Thymus (tissue), 11 donors: ENCODE measurements at regions not wholly inside any gene's neighbourhood (a gene's known extent, or its start where the extent isn't known, plus 50 kb on each side); places are given as distances from the start of the nearest gene placed in this dataset.

Experiments
- DNase-seq, 9 donors: peaks; one replicate each; pipeline ENCODE4 v3.0.0-alpha.2; 2013; ENCODE audit warnings: low spot score in 9 of 9, low read depth in 6 of 9, missing footprints in 1 of 9
- H3K27ac ChIP-seq, 2 donors: one replicate each; pipeline ENCODE4 v1.5.1; 2013; ENCODE audit warnings: control low read depth in 1 of 2, low read depth in 1 of 2, low read length in 1 of 2, mild to moderate bottlenecking in 1 of 2, moderate library complexity in 1 of 2
- H3K27me3 ChIP-seq, 2 donors: one replicate each; pipeline ENCODE4 v1.5.1; 2013; ENCODE audit warnings: low read length in 1 of 2; ENCODE audit not compliant: control insufficient read depth in 2 of 2, insufficient read depth in 1 of 2
- H3K36me3 ChIP-seq, 2 donors: one replicate each; pipeline ENCODE4 v1.5.1; 2013; ENCODE audit warnings: low read length in 1 of 2, mild to moderate bottlenecking in 1 of 2, moderate library complexity in 1 of 2; ENCODE audit not compliant: control insufficient read depth in 2 of 2, insufficient read depth in 2 of 2
- H3K4me1 ChIP-seq, 2 donors: one replicate each; pipeline ENCODE4 v1.5.1; 2013; ENCODE audit warnings: low read length in 2 of 2; ENCODE audit not compliant: control insufficient read depth in 2 of 2, insufficient read depth in 2 of 2
- H3K4me3 ChIP-seq, 2 donors: one replicate each; pipeline ENCODE4 v1.5.1; 2013; ENCODE audit warnings: low read length in 2 of 2, control low read depth in 1 of 2, mild to moderate bottlenecking in 1 of 2
- H3K9me3 ChIP-seq, 2 donors: one replicate each; pipeline ENCODE4 v1.5.1; 2013; ENCODE audit warnings: low read length in 1 of 2, mild to moderate bottlenecking in 1 of 2; ENCODE audit not compliant: control insufficient read depth in 2 of 2, insufficient read depth in 1 of 2
- WGBS: extraction: QIAGEN DNeasy Blood & Tissue Kit; methylation state at CpG from one replicate; pipeline ENCODE4 v1.1.7; 2013; 5-methylcytosine and 5-hydroxymethylcytosine counted together
- donor health status: healthy.

DNA sequence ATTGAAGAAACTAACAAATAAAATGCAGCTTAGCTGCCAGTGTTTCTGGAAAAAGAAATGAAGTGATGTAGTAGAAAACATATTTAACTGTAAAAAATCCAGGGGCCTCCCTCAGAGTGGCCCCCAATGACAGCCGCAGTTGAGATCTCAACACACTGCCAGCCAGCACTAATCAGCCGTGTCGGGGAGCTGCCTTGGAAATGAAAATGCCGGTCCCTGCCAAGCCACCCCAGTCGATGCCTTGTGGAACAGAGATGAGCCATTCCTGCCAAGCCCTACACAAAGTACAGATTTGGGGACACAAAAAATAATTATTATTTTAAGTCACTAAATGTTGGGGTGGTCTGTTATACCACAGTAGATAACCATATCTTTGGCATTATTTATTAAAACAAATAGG is 1342.4 kb downstream of the EFNB2 start:
- no peaks in the 10 kb centered on the region for H3K9me3 ChIP-seq

DNA sequence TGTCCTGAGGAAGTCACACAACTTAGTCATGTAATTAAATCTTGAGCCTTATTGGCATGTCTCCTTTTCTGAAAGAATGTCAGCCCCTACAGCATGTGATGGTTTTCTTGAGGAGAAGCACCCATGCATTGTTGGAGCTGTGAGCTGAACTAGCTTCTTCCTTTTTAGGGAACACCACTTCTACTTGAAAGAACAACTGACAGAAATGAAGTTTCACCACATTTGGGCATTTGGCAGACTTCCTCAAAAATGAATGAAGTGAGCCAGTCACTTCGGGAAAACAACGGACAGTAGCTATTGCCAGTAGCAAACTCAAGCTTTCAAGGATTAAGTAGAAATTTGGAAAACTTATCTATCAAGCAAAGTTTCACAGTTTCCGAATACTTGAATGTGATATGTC is 1351.3 kb downstream of the EFNB2 start:
- WGBS: 97% methylated on average over 3 of the region's 3 CpGs
- Histone ChIP-seq H3K4me3 (no peak overlapping the region), H3K9me3 (no peaks in the 10 kb centered on the region), H3K36me3 (no peaks in the 10 kb centered on the region), H3K27me3 (no peaks in the 10 kb centered on the region), H3K4me1 (no peaks in the 10 kb centered on the region), H3K27ac (no peak overlapping the region)
- DNase-seq: no peak

More for the DNA sequence above, 1342.4 kb downstream of the EFNB2 start:
- Histone ChIP-seq H3K27ac (no peak overlapping the region), H3K4me1 (no peaks in the 10 kb centered on the region), H3K27me3 (no peaks in the 10 kb centered on the region), H3K36me3 (no peaks in the 10 kb centered on the region), H3K4me3 (no peak overlapping the region)
- DNase-seq: no peak
- 98% methylated on average over 5 of the region's 5 CpGs for WGBS

- Histone ChIP-seq H3K36me3 (no peaks in the 10 kb centered on the region), H3K27ac (no peak overlapping the region), H3K27me3 (no peaks in the 10 kb centered on the region), H3K4me3 (no peak overlapping the region), H3K9me3 (no peaks in the 10 kb centered on the region), H3K4me1 (no peaks in the 10 kb centered on the region)
- 88% methylated on average over 3 of the region's 3 CpGs for WGBS
- no peak for DNase-seq
Observed at GRCh38 chr13:105177265-105177900, 1358.1 kb downstream of the EFNB2 start.

DNA sequence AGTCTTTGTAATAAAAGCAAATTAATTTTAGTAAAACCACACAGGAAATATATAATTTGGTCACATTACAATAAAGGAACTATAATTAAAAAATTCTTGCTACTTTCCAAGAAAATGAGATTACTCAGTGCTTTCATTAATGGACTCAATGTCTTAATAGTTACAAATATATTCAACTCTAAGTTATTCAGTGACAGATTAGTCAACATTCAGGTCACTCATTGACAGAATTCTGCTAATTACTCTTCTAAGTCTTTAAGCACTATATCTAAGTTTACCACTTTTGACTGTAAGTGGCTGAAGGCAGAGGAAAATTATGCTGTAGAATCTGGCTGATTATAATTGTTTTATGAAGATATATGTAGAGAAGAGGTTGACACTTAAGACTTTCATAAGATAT is 1365.0 kb downstream of the EFNB2 start:
- Histone ChIP-seq H3K36me3 (no peaks in the 10 kb centered on the region), H3K27me3 (no peaks in the 10 kb centered on the region), H3K9me3 (peaks cover 0 to 3% of the 10 kb centered on the region in 2 donors), H3K27ac (no peak overlapping the region), H3K4me1 (peaks cover 0 to 4% of the 10 kb centered on the region in 2 donors), H3K4me3 (no peak overlapping the region)
- no peak for DNase-seq

- peaks cover 0 to 3% of the 10 kb centered on the region in 2 donors for H3K9me3 ChIP-seq
- H3K27me3 ChIP-seq: no peaks in the 10 kb centered on the region
- no peak overlapping the region for H3K27ac ChIP-seq
- no peaks in the 10 kb centered on the region for H3K36me3 ChIP-seq
- DNase-seq: no peak
- WGBS: 90% methylated on average over 1 of the region's 1 CpG
- H3K4me3 ChIP-seq: no peak overlapping the region
- peaks cover 0 to 5% of the 10 kb centered on the region in 2 donors for H3K4me1 ChIP-seq
Observed at GRCh38 chr13:105168295-105168694, 1367.2 kb downstream of the EFNB2 start.

DNA sequence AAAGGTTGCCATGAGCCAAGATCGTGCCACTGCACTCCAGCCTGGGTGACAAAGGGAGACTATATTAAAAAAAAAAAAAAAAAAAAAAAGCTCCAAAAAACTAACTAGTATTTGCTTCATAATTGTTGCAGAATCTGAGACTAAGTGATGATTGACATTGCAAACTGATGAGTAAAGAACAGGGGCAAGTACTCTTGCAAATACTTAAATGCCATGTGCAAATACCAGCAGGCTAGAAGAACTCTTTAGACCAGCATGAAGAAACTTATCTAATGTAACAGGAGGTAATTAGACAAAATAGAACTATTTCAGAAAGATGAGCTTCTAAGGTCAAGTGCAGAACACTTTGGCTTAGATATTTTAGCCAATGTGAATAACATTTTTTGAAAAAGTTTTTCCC is 1368.1 kb downstream of the EFNB2 start:
- H3K9me3 ChIP-seq: peaks cover 0 to 3% of the 10 kb centered on the region in 2 donors
- WGBS: 94% methylated on average over 1 of the region's 1 CpG
- H3K27me3 ChIP-seq: no peaks in the 10 kb centered on the region
- no peak overlapping the region for H3K27ac ChIP-seq
- H3K4me1 ChIP-seq: peaks cover 0 to 5% of the 10 kb centered on the region in 2 donors
- H3K36me3 ChIP-seq: no peaks in the 10 kb centered on the region
- H3K4me3 ChIP-seq: no peak overlapping the region
- no peak for DNase-seq

GRCh38 chr13:105165449-105166125 is 1369.9 kb downstream of the EFNB2 start:
- Histone ChIP-seq H3K27ac (no peak overlapping the region), H3K4me1 (peaks cover 0 to 5% of the 10 kb centered on the region in 2 donors), H3K36me3 (no peaks in the 10 kb centered on the region), H3K4me3 (peak overlapping the region in 1 of 2 donors; percentile 32), H3K27me3 (no peaks in the 10 kb centered on the region), H3K9me3 (no peaks in the 10 kb centered on the region)
- 56% methylated on average over 2 of the region's 2 CpGs for WGBS
- peak in 1 of 9 donors; percentile 34 for DNase-seq

DNA sequence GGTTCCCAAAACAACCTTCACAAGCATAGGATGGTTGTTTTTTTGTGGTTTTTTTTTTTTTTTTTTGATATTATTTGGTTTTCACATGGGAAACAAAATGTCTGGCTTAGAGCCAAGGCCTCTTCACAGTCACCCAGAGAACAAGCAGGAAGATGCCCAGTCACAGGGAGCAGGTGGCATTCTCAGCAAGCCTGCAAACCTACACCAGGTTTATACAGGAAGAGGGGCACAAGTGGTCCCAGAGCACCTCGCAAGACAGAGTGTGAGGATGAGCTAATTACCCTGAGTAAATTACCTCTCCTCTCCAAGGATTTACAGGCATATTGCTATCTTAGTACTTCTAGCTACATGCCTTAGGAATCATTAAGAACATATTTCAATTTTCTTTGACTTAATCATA is 1375.6 kb downstream of the EFNB2 start:
- peak in 2 of 9 donors; percentile 55 to 71 for DNase-seq
- no peaks in the 10 kb centered on the region for H3K9me3 ChIP-seq
- no peak overlapping the region for H3K27ac ChIP-seq
- no peak overlapping the region for H3K4me3 ChIP-seq
- no peaks in the 10 kb centered on the region for H3K36me3 ChIP-seq
- 15% methylated on average over 1 of the region's 1 CpG for WGBS
- H3K4me1 ChIP-seq: peaks cover 7 to 8% of the 10 kb centered on the region in 2 donors
- no peaks in the 10 kb centered on the region for H3K27me3 ChIP-seq

DNA sequence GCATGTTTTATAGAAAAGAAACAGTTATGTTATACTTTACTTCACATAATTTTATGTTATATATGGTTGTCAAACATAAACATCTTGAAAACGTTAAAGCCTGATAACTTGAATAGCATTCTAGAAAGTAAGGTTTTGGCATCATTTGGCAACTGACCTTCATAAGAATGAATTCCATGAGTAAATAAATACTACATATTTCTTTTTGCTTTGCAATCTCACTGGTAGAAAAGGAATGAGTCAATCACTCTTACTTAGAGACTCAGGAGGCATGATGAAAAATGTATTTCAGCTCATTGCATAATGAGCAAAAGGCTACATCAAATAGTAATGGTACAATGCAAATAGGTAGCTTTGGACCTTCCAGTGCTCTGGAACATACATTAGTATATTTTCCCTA is 1381.9 kb downstream of the EFNB2 start:
- Histone ChIP-seq H3K27me3 (no peaks in the 10 kb centered on the region), H3K4me3 (no peak overlapping the region), H3K27ac (no peak overlapping the region), H3K4me1 (no peaks in the 10 kb centered on the region), H3K9me3 (no peaks in the 10 kb centered on the region), H3K36me3 (no peaks in the 10 kb centered on the region)
- 93% methylated on average over 1 of the region's 1 CpG for WGBS
- DNase-seq: no peak
